COR-L47 (cell line): ENCODE measurements at regions not wholly inside any gene's neighbourhood (a gene's known extent, or its start where the extent isn't known, plus 50 kb on each side); places are given as distances from the start of the nearest gene placed in this dataset.

Experiments
- DNase-seq: peaks from one replicate; lab custom pipeline; 2025; lab: John Stamatoyannopoulos, UW

GRCh38 chr10:113420057-113420732, 132.7 kb upstream of the HABP2 start:
- DNase-seq = no peak

- DNase-seq = no peak
Observed at GRCh38 chr10:113420733-113421675, 131.8 kb upstream of the HABP2 start.

- no peak for DNase-seq
Observed at GRCh38 chr10:113422371-113422770, 130.5 kb upstream of the HABP2 start.

GRCh38 chr10:113423981-113424721, 128.7 kb upstream of the HABP2 start:
- no peak for DNase-seq

GRCh38 chr10:113425008-113425407, 127.8 kb upstream of the HABP2 start:
- no peak for DNase-seq

GRCh38 chr10:113425541-113425951, 127.3 kb upstream of the HABP2 start:
- DNase-seq = peak; percentile 10

- peak; percentile 5 for DNase-seq
Observed at GRCh38 chr10:113426181-113426877, 126.5 kb upstream of the HABP2 start.

GRCh38 chr10:113427236-113427735, 125.6 kb upstream of the HABP2 start:
- DNase-seq = no peak

- no peak for DNase-seq
Observed at GRCh38 chr10:113427811-113428558, 124.9 kb upstream of the HABP2 start.

GRCh38 chr10:113430634-113431397, 122.0 kb upstream of the HABP2 start:
- DNase-seq = no peak

GRCh38 chr10:113431398-113432160, 121.3 kb upstream of the HABP2 start:
- DNase-seq = no peak

- peak; percentile 31 for DNase-seq
Observed at GRCh38 chr10:113433711-113434110, 119.1 kb upstream of the HABP2 start.

GRCh38 chr10:113434315-113434714, 118.5 kb upstream of the HABP2 start:
- DNase-seq = no peak

- DNase-seq = no peak
Observed at GRCh38 chr10:113434950-113435349, 117.9 kb upstream of the HABP2 start.

- DNase-seq = no peak
Observed at GRCh38 chr10:113435881-113436280, 117.0 kb upstream of the HABP2 start.

GRCh38 chr10:113436851-113437250, 116.0 kb upstream of the HABP2 start:
- DNase-seq = no peak

GRCh38 chr10:113438652-113439051, 114.2 kb upstream of the HABP2 start:
- no peak for DNase-seq

- no peak for DNase-seq
Observed at GRCh38 chr10:113441220-113441619, 111.6 kb upstream of the HABP2 start.

- no peak for DNase-seq
Observed at GRCh38 chr10:113441686-113442270, 111.1 kb upstream of the HABP2 start.
